WERI-Rb-1 (cell line): ENCODE measurements at regions not wholly inside any gene's neighbourhood (a gene's known extent, or its start where the extent isn't known, plus 50 kb on each side); places are given as distances from the start of the nearest gene placed in this dataset.

ENCODE experiments used
- DNase-seq: peaks from one replicate; pipeline ENCODE4 v3.0.0-alpha.2; 2020
- H3K27ac ChIP-seq: fragments of 250-450 bp; sonication (Bioruptor Pico); 2 replicates; pipeline ENCODE4 v1.5.1; 2020; ENCODE audit warnings: mild to moderate bottlenecking, moderate library complexity
- H3K27me3 ChIP-seq: fragments of 250-450 bp; sonication (Bioruptor Pico); 2 replicates; pipeline ENCODE4 v1.5.1; 2021; ENCODE audit warnings: mild to moderate bottlenecking, low read depth, moderate library complexity; ENCODE audit not compliant: insufficient read depth, severe bottlenecking
- H3K36me3 ChIP-seq: fragments of 250-450 bp; sonication (Bioruptor Pico); 2 replicates; pipeline ENCODE4 v1.5.1; 2020; ENCODE audit warnings: mild to moderate bottlenecking, moderate library complexity
- H3K4me3 ChIP-seq: 2 replicates; pipeline ENCODE4 v1.5.1; 2011; ENCODE audit warnings: low read depth, mild to moderate bottlenecking, control low read depth, low read length
- H3K9me3 ChIP-seq: fragments of 250-450 bp; sonication (Bioruptor Pico); 2 replicates; pipeline ENCODE4 v1.5.1; 2021; ENCODE audit warnings: mild to moderate bottlenecking, moderate library complexity; ENCODE audit not compliant: severe bottlenecking
- CTCF ChIP-seq: IDR thresholded peaks from 2 replicates; pipeline ENCODE4 v1.5.1; 2011; ENCODE audit warnings: low read depth, mild to moderate bottlenecking, control low read depth, inconsistent platforms, low read length

- Histone ChIP-seq H3K4me3 (no peak overlapping the region), H3K27me3 (peaks cover 2% of the 10 kb centered on the region), H3K36me3 (no peaks in the 10 kb centered on the region), H3K27ac (no peak overlapping the region), H3K9me3 (no peaks in the 10 kb centered on the region)
- no peak for DNase-seq
- TF ChIP-seq CTCF, result no peak
Observed at GRCh38 chr11:24060125-24060524, 436.7 kb upstream of the LUZP2 start.

GRCh38 chr11:24064309-24064903 is 432.4 kb upstream of the LUZP2 start:
- no peak for DNase-seq
- Histone ChIP-seq H3K27ac (no peak overlapping the region), H3K9me3 (no peaks in the 10 kb centered on the region), H3K36me3 (no peaks in the 10 kb centered on the region), H3K27me3 (peaks cover 2% of the 10 kb centered on the region), H3K4me3 (no peak overlapping the region)
- no peak for TF ChIP-seq CTCF

GRCh38 chr11:24068197-24068596 is 428.7 kb upstream of the LUZP2 start:
- no peaks in the 10 kb centered on the region for H3K9me3 ChIP-seq
- H3K27ac ChIP-seq, result no peak overlapping the region
- no peak overlapping the region for H3K4me3 ChIP-seq
- no peak for DNase-seq
- no peak for TF ChIP-seq CTCF
- peaks cover 2% of the 10 kb centered on the region for H3K27me3 ChIP-seq
- no peaks in the 10 kb centered on the region for H3K36me3 ChIP-seq

- Histone ChIP-seq H3K27ac (no peak overlapping the region), H3K36me3 (no peaks in the 10 kb centered on the region), H3K4me3 (no peak overlapping the region), H3K9me3 (no peaks in the 10 kb centered on the region), H3K27me3 (no peaks in the 10 kb centered on the region)
- DNase-seq, result no peak
- no peak for TF ChIP-seq CTCF
Observed at GRCh38 chr11:24070435-24070834, 426.4 kb upstream of the LUZP2 start.

GRCh38 chr11:24078018-24078417 is 418.8 kb upstream of the LUZP2 start:
- DNase-seq, result no peak
- no peaks in the 10 kb centered on the region for H3K36me3 ChIP-seq
- no peak for TF ChIP-seq CTCF
- no peaks in the 10 kb centered on the region for H3K9me3 ChIP-seq
- no peak overlapping the region for H3K27ac ChIP-seq
- H3K27me3 ChIP-seq, result no peaks in the 10 kb centered on the region
- no peak overlapping the region for H3K4me3 ChIP-seq

- no peak for TF ChIP-seq CTCF
- H3K27ac ChIP-seq, result no peak overlapping the region
- H3K36me3 ChIP-seq, result no peaks in the 10 kb centered on the region
- H3K27me3 ChIP-seq, result no peaks in the 10 kb centered on the region
- H3K9me3 ChIP-seq, result no peaks in the 10 kb centered on the region
- no peak for DNase-seq
- H3K4me3 ChIP-seq, result no peak overlapping the region
Observed at GRCh38 chr11:24082241-24082640, 414.6 kb upstream of the LUZP2 start.
